GM10266 (cell line): ENCODE measurements at regions not wholly inside any gene's neighbourhood (a gene's known extent, or its start where the extent isn't known, plus 50 kb on each side); places are given as distances from the start of the nearest gene placed in this dataset.

ENCODE experiments used
- DNase-seq: peaks from one replicate; pipeline ENCODE4 v3.0.0; 2012; ENCODE audit errors: extremely low spot score
- TF ChIP-seq, protein P1 (sequence below): IDR thresholded peaks from 2 replicates; pipeline ENCODE4 v1.5.1; 2012; ENCODE audit warnings: mild to moderate bottlenecking, low read depth; ENCODE audit not compliant: control insufficient read depth, insufficient read depth; ENCODE audit errors: missing control alignments

DNA sequence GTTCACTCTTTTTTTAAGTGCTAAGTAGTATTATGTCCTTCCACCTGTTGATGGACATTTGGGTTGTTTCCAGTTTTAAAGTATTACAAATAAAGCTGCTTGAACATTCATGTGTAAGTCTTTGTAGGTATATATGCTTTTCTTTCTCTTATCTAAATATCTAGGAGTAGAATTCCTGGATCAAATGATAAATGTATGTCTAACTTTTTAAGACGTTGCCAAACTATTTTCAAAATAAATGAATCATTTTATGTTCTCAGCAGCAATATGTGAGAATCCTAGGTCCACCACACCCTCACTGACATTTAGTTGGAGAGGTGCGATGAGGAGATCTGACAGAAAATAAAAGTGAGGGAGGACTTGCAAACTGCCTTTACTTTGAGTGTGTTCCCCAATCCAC is 291.7 kb upstream of the UGT8 start:
- DNase-seq: no peak
- TF ChIP-seq, protein P1, sequence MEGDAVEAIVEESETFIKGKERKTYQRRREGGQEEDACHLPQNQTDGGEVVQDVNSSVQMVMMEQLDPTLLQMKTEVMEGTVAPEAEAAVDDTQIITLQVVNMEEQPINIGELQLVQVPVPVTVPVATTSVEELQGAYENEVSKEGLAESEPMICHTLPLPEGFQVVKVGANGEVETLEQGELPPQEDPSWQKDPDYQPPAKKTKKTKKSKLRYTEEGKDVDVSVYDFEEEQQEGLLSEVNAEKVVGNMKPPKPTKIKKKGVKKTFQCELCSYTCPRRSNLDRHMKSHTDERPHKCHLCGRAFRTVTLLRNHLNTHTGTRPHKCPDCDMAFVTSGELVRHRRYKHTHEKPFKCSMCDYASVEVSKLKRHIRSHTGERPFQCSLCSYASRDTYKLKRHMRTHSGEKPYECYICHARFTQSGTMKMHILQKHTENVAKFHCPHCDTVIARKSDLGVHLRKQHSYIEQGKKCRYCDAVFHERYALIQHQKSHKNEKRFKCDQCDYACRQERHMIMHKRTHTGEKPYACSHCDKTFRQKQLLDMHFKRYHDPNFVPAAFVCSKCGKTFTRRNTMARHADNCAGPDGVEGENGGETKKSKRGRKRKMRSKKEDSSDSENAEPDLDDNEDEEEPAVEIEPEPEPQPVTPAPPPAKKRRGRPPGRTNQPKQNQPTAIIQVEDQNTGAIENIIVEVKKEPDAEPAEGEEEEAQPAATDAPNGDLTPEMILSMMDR: no peak

- DNase-seq: no peak
- TF ChIP-seq, protein P1: no peak
These were observed 288.2 kb upstream of the UGT8 start for GRCh38 chr4:114310296-114310925.

DNA sequence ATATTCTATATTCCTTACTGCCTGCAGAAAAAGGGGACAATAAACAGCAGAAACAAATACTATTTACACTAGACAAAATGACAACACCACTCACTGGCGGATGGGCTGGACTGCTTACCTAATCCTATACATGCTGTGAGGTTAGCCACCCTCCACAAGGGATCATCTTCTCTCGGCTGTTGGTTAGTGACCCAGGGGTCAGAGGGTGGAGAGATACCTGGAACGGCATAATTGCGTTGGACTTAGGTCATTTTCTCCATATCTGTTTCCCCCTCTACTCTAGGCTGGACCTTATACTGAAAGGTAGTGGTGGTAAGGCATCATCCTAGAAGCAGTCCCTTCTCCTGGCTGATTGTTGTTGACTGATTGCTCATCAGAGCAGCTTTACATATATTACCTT is 286.8 kb upstream of the UGT8 start:
- TF ChIP-seq, protein P1: no peak

DNA sequence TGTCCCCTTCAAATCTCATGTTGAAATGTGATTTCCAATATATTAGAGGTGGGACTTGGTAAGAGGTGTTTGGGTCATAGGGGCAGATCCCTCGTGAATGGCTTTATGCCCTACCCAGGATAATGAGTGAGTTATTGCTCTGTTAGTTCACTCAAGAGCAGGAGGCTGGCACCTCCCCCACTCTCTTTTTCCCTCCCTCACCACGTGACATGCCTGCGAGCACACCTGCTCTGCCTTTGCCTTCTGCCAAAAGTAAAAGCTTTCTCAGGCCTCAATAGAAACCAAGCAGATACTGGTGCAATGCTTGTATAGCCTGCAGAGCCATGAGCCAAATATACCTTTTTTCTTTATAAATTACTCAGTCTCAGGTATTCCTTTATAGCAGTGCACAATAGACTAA is 286.3 kb upstream of the UGT8 start:
- DNase-seq: no peak
- TF ChIP-seq, protein P1: no peak

More for the DNA sequence above, 286.8 kb upstream of the UGT8 start:
- no peak for DNase-seq

DNA sequence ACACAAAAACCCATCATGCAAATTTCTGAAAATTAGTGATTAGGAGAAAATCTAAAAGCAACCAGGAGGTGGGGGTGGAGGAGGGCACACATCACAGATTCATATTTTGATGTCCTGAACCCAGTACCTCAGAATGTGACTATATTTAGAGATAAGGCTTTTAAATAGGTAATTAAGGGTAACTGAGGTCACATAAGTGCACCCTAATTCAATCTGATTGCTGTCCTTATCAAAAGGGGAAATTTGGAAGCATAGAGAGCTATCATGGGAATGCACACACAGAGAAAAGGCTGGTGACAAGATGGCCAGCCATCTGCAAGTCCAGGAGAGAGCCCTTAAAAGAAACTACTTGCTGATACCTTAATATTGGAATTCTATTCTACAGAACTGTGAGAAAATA is 281.8 kb upstream of the UGT8 start:
- no peak for DNase-seq
- TF ChIP-seq, protein P1: no peak

DNA sequence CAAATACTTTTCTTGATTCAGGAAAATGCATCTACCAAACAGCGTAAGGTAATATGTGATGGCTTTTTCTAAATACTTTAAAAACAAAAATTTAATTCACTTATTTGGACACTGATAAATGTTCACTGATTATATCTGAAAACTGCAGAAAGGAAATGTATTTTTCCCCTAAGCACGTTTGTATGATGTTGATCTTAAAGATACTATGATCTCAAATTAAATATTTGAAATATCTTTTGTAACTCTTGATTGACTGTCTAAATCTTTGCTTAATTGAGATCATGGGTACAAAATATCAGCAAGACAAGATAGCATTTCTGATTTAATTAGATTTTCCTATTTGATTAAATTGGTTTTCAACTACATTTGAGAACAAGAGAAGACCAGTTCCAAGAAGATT is 281.0 kb upstream of the UGT8 start:
- no peak for DNase-seq
- TF ChIP-seq, protein P1: no peak

- no peak for DNase-seq
- TF ChIP-seq, protein P1: no peak
These were observed 280.3 kb upstream of the UGT8 start for GRCh38 chr4:114318309-114318708.
